GM21717 (cell line): ENCODE measurements at regions not wholly inside any gene's neighbourhood (a gene's known extent, or its start where the extent isn't known, plus 50 kb on each side); places are given as distances from the start of the nearest gene placed in this dataset.
"Not testable (repeated sequence)": the region's sequence is repeated elsewhere in the genome, so short reads cannot be mapped to it uniquely, and the experiment has no call there.

Experiments
- ATAC-seq: cut with Tn5 transposase; IDR thresholded peaks from one replicate; pipeline ENCODE4 v1.9.1; 2021; ENCODE audit warnings: mild to moderate bottlenecking, moderate library complexity; ENCODE audit not compliant: unreplicated experiment

- ATAC-seq, result no peak
Observed at GRCh38 chr15:31177951-31178350, 76.4 kb upstream of the TRPM1 start.

- ATAC-seq, result no peak
Observed at GRCh38 chr15:31178705-31179104, 77.2 kb upstream of the TRPM1 start.

- no peak for ATAC-seq
Observed at GRCh38 chr15:31179693-31180092, 78.2 kb upstream of the TRPM1 start.

- ATAC-seq, result no peak
Observed at GRCh38 chr15:31193291-31193690, 91.8 kb upstream of the TRPM1 start.

GRCh38 chr15:31195871-31196270 lies 94.3 kb upstream of the TRPM1 start:
- no peak for ATAC-seq

- ATAC-seq, result no peak
Observed at GRCh38 chr15:31197497-31198414, 96.2 kb upstream of the TRPM1 start.

GRCh38 chr15:31200735-31201151 lies 99.2 kb upstream of the TRPM1 start:
- no peak for ATAC-seq

GRCh38 chr15:31202953-31203352 lies 101.4 kb upstream of the TRPM1 start:
- ATAC-seq, result no peak

GRCh38 chr15:31203999-31204398 lies 102.5 kb upstream of the TRPM1 start:
- no peak for ATAC-seq

- ATAC-seq, result no peak
Observed at GRCh38 chr15:31206386-31207181, 105.1 kb upstream of the TRPM1 start.

- no peak for ATAC-seq
Observed at GRCh38 chr15:31207246-31207645, 105.7 kb upstream of the TRPM1 start.

- not testable (repeated sequence) for ATAC-seq
Observed at GRCh38 chr15:31207861-31208260, 106.3 kb upstream of the TRPM1 start.

GRCh38 chr15:31208817-31209216 lies 107.3 kb upstream of the TRPM1 start:
- no peak for ATAC-seq

- ATAC-seq, result no peak
Observed at GRCh38 chr15:31211353-31211752, 109.8 kb upstream of the TRPM1 start.

GRCh38 chr15:31212326-31213080 lies 111.0 kb upstream of the TRPM1 start:
- ATAC-seq, result no peak

GRCh38 chr15:31214158-31214863 lies 112.3 kb upstream of the KLF13 start:
- no peak for ATAC-seq

- no peak for ATAC-seq
Observed at GRCh38 chr15:31214864-31215489, 111.7 kb upstream of the KLF13 start.

- peak; percentile 68 for ATAC-seq
Observed at GRCh38 chr15:31215490-31216214, 111.0 kb upstream of the KLF13 start.

GRCh38 chr15:31216215-31216911 lies 110.3 kb upstream of the KLF13 start:
- peak; percentile 26 for ATAC-seq
